HL-60 (cell line): ENCODE measurements at regions not wholly inside any gene's neighbourhood (a gene's known extent, or its start where the extent isn't known, plus 50 kb on each side); places are given as distances from the start of the nearest gene placed in this dataset.

Source experiments
- DNase-seq, 2 experiments: peaks; one replicate each; pipeline ENCODE4 v3.0.0-alpha.2; 2010 to 2020; ENCODE audit warnings: low read depth in 1 of 2, low spot score in 1 of 2
- H3K27ac ChIP-seq: fragments of 250-450 bp; sonication (Bioruptor Pico); replicated peaks from 2 replicates; pipeline ENCODE4 v1.5.1; 2020; ENCODE audit warnings: mild to moderate bottlenecking, moderate library complexity
- H3K27me3 ChIP-seq: fragments of 250-450 bp; sonication (Bioruptor Pico); 2 replicates; pipeline ENCODE4 v1.5.1; 2021; ENCODE audit warnings: mild to moderate bottlenecking, moderate library complexity; ENCODE audit not compliant: insufficient read depth, poor library complexity, severe bottlenecking
- H3K4me3 ChIP-seq: replicated peaks from 2 replicates; pipeline ENCODE4 v1.5.1; 2011; ENCODE audit warnings: mild to moderate bottlenecking, control low read depth, low read length; ENCODE audit not compliant: insufficient read depth
- GABPA ChIP-seq: IDR thresholded peaks from 2 replicates; pipeline ENCODE4 v1.6.1; 2012; ENCODE audit warnings: low read depth
- POLR2AphosphoS5 ChIP-seq: IDR thresholded peaks from 2 replicates; pipeline ENCODE4 v1.6.1; 2012; ENCODE audit warnings: low read depth
- SPI1 ChIP-seq: IDR thresholded peaks from 2 replicates; pipeline ENCODE4 v1.6.1; 2012; ENCODE audit warnings: low read depth, mild to moderate bottlenecking, borderline replicate concordance
- TF ChIP-seq, protein P1 (sequence below): IDR thresholded peaks from 2 replicates; pipeline ENCODE4 v1.6.1; 2012; ENCODE audit warnings: low read depth; ENCODE audit not compliant: insufficient replicate concordance
- TF ChIP-seq, protein P2 (sequence below): IDR thresholded peaks from one replicate; pipeline ENCODE4 v1.5.1; 2011; ENCODE audit warnings: low read length, control low read depth, inconsistent platforms; ENCODE audit not compliant: insufficient read depth

DNA sequence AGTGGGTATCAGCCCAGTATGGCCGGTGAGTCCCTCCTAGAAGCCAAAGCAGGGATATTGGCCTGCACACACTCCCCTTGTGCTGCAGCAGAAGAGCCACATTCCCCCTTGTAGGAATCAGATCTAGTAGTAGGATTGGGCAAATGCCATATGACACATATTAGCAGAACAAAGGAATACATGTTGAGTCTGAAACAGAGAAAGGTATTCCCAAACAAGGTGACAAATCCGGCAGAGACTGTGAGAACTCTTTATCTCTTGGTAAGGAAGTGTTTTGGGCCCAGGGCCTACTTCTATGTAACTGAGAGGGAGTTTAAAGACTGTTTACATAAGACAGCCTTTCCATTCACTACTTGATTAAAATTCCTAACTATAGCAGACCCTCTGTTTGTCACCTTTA is 1382.0 kb downstream of the FAM133A start:
- DNase-seq, result no peak
- H3K4me3 ChIP-seq, result no peak overlapping the region
- H3K27me3 ChIP-seq, result no peaks in the 10 kb centered on the region
- TF ChIP-seq, protein P1, sequence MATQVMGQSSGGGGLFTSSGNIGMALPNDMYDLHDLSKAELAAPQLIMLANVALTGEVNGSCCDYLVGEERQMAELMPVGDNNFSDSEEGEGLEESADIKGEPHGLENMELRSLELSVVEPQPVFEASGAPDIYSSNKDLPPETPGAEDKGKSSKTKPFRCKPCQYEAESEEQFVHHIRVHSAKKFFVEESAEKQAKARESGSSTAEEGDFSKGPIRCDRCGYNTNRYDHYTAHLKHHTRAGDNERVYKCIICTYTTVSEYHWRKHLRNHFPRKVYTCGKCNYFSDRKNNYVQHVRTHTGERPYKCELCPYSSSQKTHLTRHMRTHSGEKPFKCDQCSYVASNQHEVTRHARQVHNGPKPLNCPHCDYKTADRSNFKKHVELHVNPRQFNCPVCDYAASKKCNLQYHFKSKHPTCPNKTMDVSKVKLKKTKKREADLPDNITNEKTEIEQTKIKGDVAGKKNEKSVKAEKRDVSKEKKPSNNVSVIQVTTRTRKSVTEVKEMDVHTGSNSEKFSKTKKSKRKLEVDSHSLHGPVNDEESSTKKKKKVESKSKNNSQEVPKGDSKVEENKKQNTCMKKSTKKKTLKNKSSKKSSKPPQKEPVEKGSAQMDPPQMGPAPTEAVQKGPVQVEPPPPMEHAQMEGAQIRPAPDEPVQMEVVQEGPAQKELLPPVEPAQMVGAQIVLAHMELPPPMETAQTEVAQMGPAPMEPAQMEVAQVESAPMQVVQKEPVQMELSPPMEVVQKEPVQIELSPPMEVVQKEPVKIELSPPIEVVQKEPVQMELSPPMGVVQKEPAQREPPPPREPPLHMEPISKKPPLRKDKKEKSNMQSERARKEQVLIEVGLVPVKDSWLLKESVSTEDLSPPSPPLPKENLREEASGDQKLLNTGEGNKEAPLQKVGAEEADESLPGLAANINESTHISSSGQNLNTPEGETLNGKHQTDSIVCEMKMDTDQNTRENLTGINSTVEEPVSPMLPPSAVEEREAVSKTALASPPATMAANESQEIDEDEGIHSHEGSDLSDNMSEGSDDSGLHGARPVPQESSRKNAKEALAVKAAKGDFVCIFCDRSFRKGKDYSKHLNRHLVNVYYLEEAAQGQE, result no peak
- TF ChIP-seq, protein P2, sequence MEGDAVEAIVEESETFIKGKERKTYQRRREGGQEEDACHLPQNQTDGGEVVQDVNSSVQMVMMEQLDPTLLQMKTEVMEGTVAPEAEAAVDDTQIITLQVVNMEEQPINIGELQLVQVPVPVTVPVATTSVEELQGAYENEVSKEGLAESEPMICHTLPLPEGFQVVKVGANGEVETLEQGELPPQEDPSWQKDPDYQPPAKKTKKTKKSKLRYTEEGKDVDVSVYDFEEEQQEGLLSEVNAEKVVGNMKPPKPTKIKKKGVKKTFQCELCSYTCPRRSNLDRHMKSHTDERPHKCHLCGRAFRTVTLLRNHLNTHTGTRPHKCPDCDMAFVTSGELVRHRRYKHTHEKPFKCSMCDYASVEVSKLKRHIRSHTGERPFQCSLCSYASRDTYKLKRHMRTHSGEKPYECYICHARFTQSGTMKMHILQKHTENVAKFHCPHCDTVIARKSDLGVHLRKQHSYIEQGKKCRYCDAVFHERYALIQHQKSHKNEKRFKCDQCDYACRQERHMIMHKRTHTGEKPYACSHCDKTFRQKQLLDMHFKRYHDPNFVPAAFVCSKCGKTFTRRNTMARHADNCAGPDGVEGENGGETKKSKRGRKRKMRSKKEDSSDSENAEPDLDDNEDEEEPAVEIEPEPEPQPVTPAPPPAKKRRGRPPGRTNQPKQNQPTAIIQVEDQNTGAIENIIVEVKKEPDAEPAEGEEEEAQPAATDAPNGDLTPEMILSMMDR, result no peak
- no peak for TF ChIP-seq POLR2AphosphoS5
- TF ChIP-seq SPI1, result no peak
- no peak for TF ChIP-seq GABPA
- no peak overlapping the region for H3K27ac ChIP-seq

DNA sequence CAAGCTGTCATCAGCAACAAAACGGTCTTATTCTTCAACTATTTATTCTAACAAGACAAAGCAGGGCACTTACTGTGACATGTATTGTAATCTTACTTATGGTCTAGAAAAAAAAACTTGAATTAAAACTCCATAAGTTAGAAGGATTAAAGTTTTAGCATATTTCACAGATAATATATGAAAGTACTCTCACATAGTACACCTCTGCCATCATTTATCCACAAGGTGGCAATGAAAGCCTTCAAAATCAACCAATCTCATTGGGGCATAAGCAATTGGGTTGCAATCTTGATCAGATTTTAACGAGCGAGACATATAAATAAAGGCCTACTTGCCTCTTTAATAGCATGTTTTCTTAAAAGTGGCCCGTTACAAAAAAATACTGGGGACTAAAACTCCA is 1382.9 kb downstream of the FAM133A start:
- Histone ChIP-seq H3K4me3 (no peak overlapping the region), H3K27ac (no peak overlapping the region), H3K27me3 (no peaks in the 10 kb centered on the region)
- DNase-seq, result no peak
- no peak for TF ChIP-seq SPI1
- TF ChIP-seq GABPA, result no peak
- TF ChIP-seq, protein P2, result no peak
- TF ChIP-seq, protein P1, result no peak
- no peak for TF ChIP-seq POLR2AphosphoS5

DNA sequence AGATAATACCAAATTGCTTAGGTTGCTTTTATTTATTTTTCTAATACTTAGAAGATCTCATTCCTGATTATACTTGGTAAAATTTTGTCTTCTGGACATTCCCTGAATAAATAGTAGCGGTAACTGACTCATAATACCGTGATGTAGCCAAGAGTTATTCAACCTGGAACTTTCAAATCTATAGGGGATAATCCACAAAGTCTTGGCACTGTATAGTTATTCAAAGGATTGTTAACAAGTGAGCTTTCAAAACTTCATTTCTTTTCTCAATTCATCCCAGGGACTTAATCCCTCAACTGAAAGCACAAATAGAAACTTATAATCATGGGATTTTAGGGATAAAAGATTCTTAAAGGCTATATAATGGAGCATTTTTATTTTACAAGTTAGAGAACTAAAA is 1383.3 kb downstream of the FAM133A start:
- no peaks in the 10 kb centered on the region for H3K27me3 ChIP-seq
- no peak overlapping the region for H3K4me3 ChIP-seq
- TF ChIP-seq GABPA (no peak), POLR2AphosphoS5 (no peak), SPI1 (no peak)
- TF ChIP-seq, protein P2, result no peak
- TF ChIP-seq, protein P1, result no peak
- no peak overlapping the region for H3K27ac ChIP-seq
- DNase-seq, result no peak
